Ovary (tissue), 3 donors: ENCODE measurements at regions not wholly inside any gene's neighbourhood (a gene's known extent, or its start where the extent isn't known, plus 50 kb on each side); places are given as distances from the start of the nearest gene placed in this dataset.

Experiments
- EP300 ChIP-seq: sonication (generic); formaldehyde crosslinking; IDR thresholded peaks from one replicate; pipeline ENCODE4 v1.6.1; 2017; ENCODE audit warnings: antibody characterized with exemption
- POLR2A ChIP-seq: fragments of 450-650 bp; IDR thresholded peaks from one replicate; pipeline ENCODE4 v1.6.1; 2017; ENCODE audit warnings: antibody characterized with exemption, mild to moderate bottlenecking, moderate library complexity
- TF ChIP-seq, protein P1 (sequence below), 3 donors: fragments of 450-650 bp in 2 of 3; fragments of 200-600 bp in 1 of 3; IDR thresholded peaks; one replicate each; pipeline versions ENCODE4 v1.5.1 to v1.8.0; 2016 to 2022; ENCODE audit warnings: antibody characterized with exemption in 3 of 3, mild to moderate bottlenecking in 1 of 3
- donor health status: DM: no; HTN: no; CAD: no.

DNA sequence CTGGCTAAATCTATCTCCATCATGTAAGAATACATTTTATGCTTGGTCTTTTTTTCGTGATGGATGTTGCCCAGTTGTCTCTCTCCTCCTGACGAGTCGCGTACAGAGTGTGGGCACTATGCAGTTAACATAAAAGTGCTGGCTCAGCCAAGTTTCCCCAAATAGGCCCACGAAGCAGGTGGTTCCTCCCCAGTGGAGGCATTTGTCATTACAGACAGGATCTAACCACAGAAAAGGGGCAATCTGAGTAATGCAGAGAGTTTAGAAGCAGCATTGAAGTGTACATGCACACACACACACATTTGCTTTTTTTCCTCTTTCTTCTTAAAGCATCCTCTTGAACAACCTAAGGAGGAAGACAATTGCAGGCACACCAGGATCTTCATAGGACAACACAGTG, 188.7 kb upstream of the VCX start:
- TF ChIP-seq, protein P1, sequence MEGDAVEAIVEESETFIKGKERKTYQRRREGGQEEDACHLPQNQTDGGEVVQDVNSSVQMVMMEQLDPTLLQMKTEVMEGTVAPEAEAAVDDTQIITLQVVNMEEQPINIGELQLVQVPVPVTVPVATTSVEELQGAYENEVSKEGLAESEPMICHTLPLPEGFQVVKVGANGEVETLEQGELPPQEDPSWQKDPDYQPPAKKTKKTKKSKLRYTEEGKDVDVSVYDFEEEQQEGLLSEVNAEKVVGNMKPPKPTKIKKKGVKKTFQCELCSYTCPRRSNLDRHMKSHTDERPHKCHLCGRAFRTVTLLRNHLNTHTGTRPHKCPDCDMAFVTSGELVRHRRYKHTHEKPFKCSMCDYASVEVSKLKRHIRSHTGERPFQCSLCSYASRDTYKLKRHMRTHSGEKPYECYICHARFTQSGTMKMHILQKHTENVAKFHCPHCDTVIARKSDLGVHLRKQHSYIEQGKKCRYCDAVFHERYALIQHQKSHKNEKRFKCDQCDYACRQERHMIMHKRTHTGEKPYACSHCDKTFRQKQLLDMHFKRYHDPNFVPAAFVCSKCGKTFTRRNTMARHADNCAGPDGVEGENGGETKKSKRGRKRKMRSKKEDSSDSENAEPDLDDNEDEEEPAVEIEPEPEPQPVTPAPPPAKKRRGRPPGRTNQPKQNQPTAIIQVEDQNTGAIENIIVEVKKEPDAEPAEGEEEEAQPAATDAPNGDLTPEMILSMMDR (IDR thresholded peaks at IDR 0.05) = no peak
- TF ChIP-seq POLR2A = no peak
- TF ChIP-seq EP300 = no peak
